DOHH2 (cell line): ENCODE measurements at regions not wholly inside any gene's neighbourhood (a gene's known extent, or its start where the extent isn't known, plus 50 kb on each side); places are given as distances from the start of the nearest gene placed in this dataset.

Experiments used
- H3F3A ChIP-seq: fragments of 200-600 bp; sonication (generic), shearing (Covaris generic); 2 replicates; pipeline ENCODE4 v1.6.0; 2016; ENCODE audit warnings: antibody characterized with exemption, mild to moderate bottlenecking; ENCODE audit not compliant: control insufficient read depth, insufficient read depth
- H3K27ac ChIP-seq: fragments of 200-600 bp; sonication (generic); 2 replicates; pipeline ENCODE4 v1.5.1; 2014; ENCODE audit warnings: low read depth, mild to moderate bottlenecking, low read length, moderate library complexity
- H3K27me3 ChIP-seq: fragments of 200-600 bp; sonication (generic); 2 replicates; pipeline ENCODE4 v1.6.1; 2014; ENCODE audit warnings: mild to moderate bottlenecking, low read length, mixed read lengths; ENCODE audit not compliant: control insufficient read depth
- H3K36me3 ChIP-seq: fragments of 200-600 bp; sonication (generic); 2 replicates; pipeline ENCODE4 v1.6.1; 2014; ENCODE audit warnings: mild to moderate bottlenecking, low read length, moderate library complexity, mixed read lengths; ENCODE audit not compliant: control insufficient read depth
- H3K4me1 ChIP-seq: fragments of 200-600 bp; sonication (generic); 2 replicates; pipeline ENCODE4 v1.6.1; 2014; ENCODE audit warnings: mild to moderate bottlenecking, low read length, mixed read lengths; ENCODE audit not compliant: control insufficient read depth
- H3K4me2 ChIP-seq: fragments of 200-600 bp; sonication (generic); 2 replicates; pipeline ENCODE4 v1.6.0; 2014; ENCODE audit warnings: mild to moderate bottlenecking, low read length, moderate library complexity
- H3K4me3 ChIP-seq: fragments of 200-600 bp; sonication (generic); 2 replicates; pipeline ENCODE4 v1.5.1; 2014; ENCODE audit warnings: mild to moderate bottlenecking, low read length, mixed read lengths
- H3K79me2 ChIP-seq: fragments of 200-600 bp; sonication (generic); 2 replicates; pipeline ENCODE4 v1.6.1; 2014; ENCODE audit warnings: mild to moderate bottlenecking, low read length, mixed read lengths; ENCODE audit not compliant: control insufficient read depth
- H3K9me2 ChIP-seq: fragments of 200-600 bp; sonication (generic); replicated peaks from 2 replicates; pipeline ENCODE4 v1.6.1; 2014; ENCODE audit warnings: mild to moderate bottlenecking, low read length, mixed read lengths; ENCODE audit not compliant: control insufficient read depth
- H3K9me3 ChIP-seq: fragments of 200-600 bp; sonication (generic); 2 replicates; pipeline ENCODE4 v1.6.1; 2014; ENCODE audit warnings: antibody characterized with exemption, low read length, mixed read lengths; ENCODE audit not compliant: control insufficient read depth, insufficient read depth
- H4K20me1 ChIP-seq: fragments of 200-600 bp; sonication (generic); 2 replicates; pipeline ENCODE4 v1.6.0; 2014; ENCODE audit warnings: low read depth, mild to moderate bottlenecking, antibody characterized with exemption, low read length, moderate library complexity; ENCODE audit not compliant: control insufficient read depth, insufficient read depth
- EZH2phosphoT487 ChIP-seq: fragments of 200-600 bp; sonication (generic); IDR thresholded peaks from 2 replicates; pipeline ENCODE4 v1.6.1; 2017; ENCODE audit warnings: borderline replicate concordance, mild to moderate bottlenecking, antibody characterized with exemption, low read length, moderate library complexity, mixed read lengths
- TF ChIP-seq, protein P1 (sequence below): fragments of 200-600 bp; sonication (generic); IDR thresholded peaks from one replicate; pipeline ENCODE4 v1.5.1; 2014; ENCODE audit warnings: antibody characterized with exemption, mild to moderate bottlenecking, low read depth, low read length; ENCODE audit not compliant: poor library complexity, severe bottlenecking

DNA sequence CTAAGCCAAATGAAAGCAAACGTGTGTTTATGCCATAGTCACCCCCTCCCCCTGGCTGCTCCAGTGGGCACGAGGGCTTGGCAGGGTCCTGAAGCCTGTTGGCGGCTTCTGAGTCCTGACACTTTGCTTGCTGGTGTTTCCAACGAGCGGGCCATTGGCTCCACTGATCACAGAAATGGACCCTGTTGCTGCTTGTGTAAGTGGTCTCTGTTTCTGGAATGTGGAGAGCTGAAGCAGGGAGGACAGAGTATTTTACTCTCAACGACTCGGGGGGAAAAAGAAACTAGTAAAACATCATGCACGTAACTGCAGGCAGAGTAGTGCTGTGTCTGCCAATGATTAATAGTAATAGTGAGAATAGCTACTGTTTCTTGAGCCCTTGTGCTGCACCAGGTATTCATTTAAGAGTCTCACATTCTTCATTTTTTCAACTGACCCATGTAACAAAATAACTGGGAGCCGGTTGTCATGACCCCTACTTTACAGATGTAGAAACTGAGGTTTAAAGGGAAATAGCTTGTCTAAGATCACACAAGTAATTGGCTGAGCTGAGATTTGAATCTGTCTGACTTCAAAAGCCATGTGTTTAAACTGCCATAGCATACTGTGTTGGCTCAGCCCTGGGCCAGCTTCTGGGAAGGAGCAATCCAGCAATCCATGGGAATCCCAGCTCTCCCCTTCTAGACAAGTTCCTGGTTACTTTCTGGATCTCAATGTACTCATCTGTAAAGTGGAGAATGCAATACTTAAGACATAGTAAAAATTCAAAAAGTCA is 526.7 kb downstream of the INSC start:
- Histone ChIP-seq H3K9me2 (no peaks in the 10 kb centered on the region), H3K27ac (no peak overlapping the region), H3K79me2 (no peaks in the 10 kb centered on the region), H3F3A (no peaks in the 10 kb centered on the region), H3K9me3 (no peaks in the 10 kb centered on the region), H3K4me1 (no peaks in the 10 kb centered on the region), H3K27me3 (no peaks in the 10 kb centered on the region), H3K36me3 (no peaks in the 10 kb centered on the region), H3K4me2 (no peak overlapping the region), H4K20me1 (no peaks in the 10 kb centered on the region), H3K4me3 (no peak overlapping the region)
- no peak for TF ChIP-seq EZH2phosphoT487
- TF ChIP-seq, protein P1, sequence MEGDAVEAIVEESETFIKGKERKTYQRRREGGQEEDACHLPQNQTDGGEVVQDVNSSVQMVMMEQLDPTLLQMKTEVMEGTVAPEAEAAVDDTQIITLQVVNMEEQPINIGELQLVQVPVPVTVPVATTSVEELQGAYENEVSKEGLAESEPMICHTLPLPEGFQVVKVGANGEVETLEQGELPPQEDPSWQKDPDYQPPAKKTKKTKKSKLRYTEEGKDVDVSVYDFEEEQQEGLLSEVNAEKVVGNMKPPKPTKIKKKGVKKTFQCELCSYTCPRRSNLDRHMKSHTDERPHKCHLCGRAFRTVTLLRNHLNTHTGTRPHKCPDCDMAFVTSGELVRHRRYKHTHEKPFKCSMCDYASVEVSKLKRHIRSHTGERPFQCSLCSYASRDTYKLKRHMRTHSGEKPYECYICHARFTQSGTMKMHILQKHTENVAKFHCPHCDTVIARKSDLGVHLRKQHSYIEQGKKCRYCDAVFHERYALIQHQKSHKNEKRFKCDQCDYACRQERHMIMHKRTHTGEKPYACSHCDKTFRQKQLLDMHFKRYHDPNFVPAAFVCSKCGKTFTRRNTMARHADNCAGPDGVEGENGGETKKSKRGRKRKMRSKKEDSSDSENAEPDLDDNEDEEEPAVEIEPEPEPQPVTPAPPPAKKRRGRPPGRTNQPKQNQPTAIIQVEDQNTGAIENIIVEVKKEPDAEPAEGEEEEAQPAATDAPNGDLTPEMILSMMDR = no peak

DNA sequence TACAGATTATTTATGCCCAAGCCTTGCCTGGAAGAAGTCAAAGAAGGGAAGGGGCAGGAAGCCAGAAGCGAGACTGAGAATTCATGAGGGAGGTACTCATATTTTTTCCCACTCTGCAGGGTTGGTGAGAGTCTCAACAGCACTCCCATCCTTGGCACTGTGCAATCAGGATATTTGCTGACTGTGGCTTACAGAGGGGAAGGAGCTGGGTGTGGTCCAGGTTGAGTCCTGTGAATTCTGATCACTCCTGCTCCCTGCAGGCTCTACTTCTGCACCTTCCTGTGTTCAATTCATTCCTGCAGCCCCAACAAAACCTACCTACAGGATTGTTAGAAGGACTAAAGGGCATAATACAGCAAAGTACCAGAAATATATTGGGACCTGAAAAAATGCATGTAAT is 530.5 kb downstream of the INSC start:
- no peak overlapping the region for H3K4me2 ChIP-seq
- no peak overlapping the region for H3K4me3 ChIP-seq
- TF ChIP-seq EZH2phosphoT487 = no peak
- TF ChIP-seq, protein P1 = no peak
- H3K9me2 ChIP-seq = no peaks in the 10 kb centered on the region
- no peaks in the 10 kb centered on the region for H3K36me3 ChIP-seq
- no peaks in the 10 kb centered on the region for H3K9me3 ChIP-seq
- no peaks in the 10 kb centered on the region; the same call in 1 of the 2 replicates for H3K27me3 ChIP-seq
- H3K4me1 ChIP-seq = no peaks in the 10 kb centered on the region
- H3K79me2 ChIP-seq = no peaks in the 10 kb centered on the region
- H4K20me1 ChIP-seq = no peaks in the 10 kb centered on the region
- no peak overlapping the region for H3K27ac ChIP-seq
- H3F3A ChIP-seq = no peaks in the 10 kb centered on the region

DNA sequence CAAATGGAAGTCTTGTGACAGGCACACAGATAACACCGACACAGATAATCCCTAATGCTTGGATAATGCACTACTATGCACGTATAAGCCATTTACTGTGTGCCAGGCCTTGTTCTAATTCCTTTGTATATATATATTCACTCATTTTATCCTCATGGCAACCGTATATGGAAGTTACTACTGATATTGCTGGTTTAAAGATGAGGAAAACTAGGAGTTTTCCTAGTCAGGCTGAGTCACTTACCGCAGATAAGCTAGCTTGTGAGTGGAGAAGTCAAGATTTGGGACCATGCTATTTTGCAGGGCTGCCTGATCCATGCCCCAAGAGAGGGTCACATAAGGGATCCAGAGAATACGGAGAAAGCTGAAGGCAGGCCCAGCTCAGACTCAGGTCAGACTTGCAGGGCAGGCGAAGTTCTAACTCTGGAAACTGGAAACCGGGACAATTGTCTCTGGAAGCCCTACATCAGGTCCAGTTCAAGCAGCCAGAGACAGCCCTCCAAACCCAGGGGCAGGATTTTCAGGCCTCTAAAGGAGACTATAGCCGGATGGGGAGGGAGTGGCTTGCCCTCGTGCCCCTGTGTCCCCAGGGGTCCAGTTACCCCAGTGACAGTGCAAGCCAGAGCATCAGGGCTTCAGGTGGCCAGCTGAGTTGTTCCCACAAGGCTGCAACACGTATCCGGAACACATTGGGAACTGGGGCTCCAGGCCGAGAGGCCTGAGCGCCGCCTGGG is 534.8 kb downstream of the INSC start:
- H3K9me2 ChIP-seq = no peaks in the 10 kb centered on the region
- no peaks in the 10 kb centered on the region for H4K20me1 ChIP-seq

More for the DNA sequence above, 534.8 kb downstream of the INSC start:
- no peaks in the 10 kb centered on the region for H3F3A ChIP-seq
- H3K79me2 ChIP-seq = no peaks in the 10 kb centered on the region
- no peak overlapping the region for H3K4me2 ChIP-seq
- H3K9me3 ChIP-seq = no peaks in the 10 kb centered on the region
- no peak overlapping the region for H3K27ac ChIP-seq
- peaks cover 4% of the 10 kb centered on the region; the same call in 1 of the 2 replicates for H3K27me3 ChIP-seq
- no peaks in the 10 kb centered on the region for H3K36me3 ChIP-seq
- no peak overlapping the region for H3K4me3 ChIP-seq
- H3K4me1 ChIP-seq = no peaks in the 10 kb centered on the region
- no peak for TF ChIP-seq EZH2phosphoT487
- TF ChIP-seq, protein P1 = no peak
